GM23338 (cell line): ENCODE measurements at regions not wholly inside any gene's neighbourhood (a gene's known extent, or its start where the extent isn't known, plus 50 kb on each side); places are given as distances from the start of the nearest gene placed in this dataset.

Experiments used
- ATAC-seq: fragments of 200-7000 bp; cut with Tn5 transposase; 3 replicates; pipeline ENCODE4 v1.9.1; 2020
- DNase-seq: peaks from one replicate; pipeline ENCODE4 v3.0.0-alpha.2; 2015; ENCODE audit warnings: low spot score
- H2AFZ ChIP-seq: fragments of 200-600 bp; sonication (generic); 2 replicates; pipeline ENCODE4 v1.8.0; 2016; ENCODE audit warnings: antibody characterized with exemption, mild to moderate bottlenecking, moderate library complexity
- H3F3A ChIP-seq: fragments of 200-600 bp; sonication (generic); replicated peaks from 2 replicates; pipeline ENCODE4 v1.8.0; 2017; ENCODE audit warnings: antibody characterized with exemption, mixed run types, low read depth
- H3K27ac ChIP-seq: fragments of 200-600 bp; sonication (generic); 2 replicates; pipeline ENCODE4 v1.6.1; 2016; ENCODE audit warnings: low read depth
- H3K27me3 ChIP-seq: fragments of 200-600 bp; sonication (generic); 2 replicates; pipeline ENCODE4 v1.8.0; 2016; ENCODE audit warnings: mild to moderate bottlenecking, mixed run types, moderate library complexity; ENCODE audit not compliant: insufficient read depth
- H3K36me3 ChIP-seq: fragments of 200-600 bp; sonication (generic); 2 replicates; pipeline ENCODE4 v1.8.0; 2016; ENCODE audit warnings: mild to moderate bottlenecking; ENCODE audit not compliant: insufficient read depth
- H3K4me1 ChIP-seq: fragments of 200-600 bp; sonication (generic); 2 replicates; pipeline ENCODE4 v1.8.0; 2016; ENCODE audit warnings: mild to moderate bottlenecking, moderate library complexity; ENCODE audit not compliant: insufficient read depth
- H3K4me2 ChIP-seq: fragments of 200-600 bp; sonication (generic); 2 replicates; pipeline ENCODE4 v1.7.1; 2017; ENCODE audit warnings: mixed run types
- H3K4me3 ChIP-seq: fragments of 200-600 bp; sonication (generic); 2 replicates; pipeline ENCODE4 v1.6.1; 2016; ENCODE audit warnings: mixed run types
- H3K79me2 ChIP-seq: fragments of 200-600 bp; sonication (generic); replicated peaks from 2 replicates; pipeline ENCODE4 v1.8.0; 2017; ENCODE audit warnings: mild to moderate bottlenecking; ENCODE audit not compliant: insufficient read depth
- H3K9me2 ChIP-seq: fragments of 200-600 bp; sonication (generic); 2 replicates; pipeline ENCODE4 v1.8.0; 2017; ENCODE audit not compliant: insufficient read depth
- H4K20me1 ChIP-seq: fragments of 200-600 bp; sonication (generic); replicated peaks from 2 replicates; pipeline ENCODE4 v1.8.0; 2017; ENCODE audit warnings: mild to moderate bottlenecking; ENCODE audit not compliant: insufficient read depth
- H3K27ac Mint-ChIP-seq: 2 replicates; pipeline ENCODE4 v1.8.0; 2020; ENCODE audit warnings: inconsistent platforms, mild to moderate bottlenecking, moderate library complexity, mixed read lengths
- H3K27me3 Mint-ChIP-seq: 3 replicates; pipeline ENCODE4 v1.8.0; 2022; ENCODE audit warnings: low read depth, mild to moderate bottlenecking, moderate library complexity, mixed read lengths, inconsistent platforms; ENCODE audit not compliant: insufficient read depth, poor library complexity
- H3K36me3 Mint-ChIP-seq: 3 replicates; pipeline ENCODE4 v1.8.0; 2021; ENCODE audit warnings: low read depth, mild to moderate bottlenecking, inconsistent platforms, moderate library complexity, mixed read lengths
- H3K4me1 Mint-ChIP-seq: 3 replicates; pipeline ENCODE4 v1.8.0; 2020; ENCODE audit warnings: mild to moderate bottlenecking, inconsistent platforms, mixed read lengths
- H3K4me3 Mint-ChIP-seq: 3 replicates; pipeline ENCODE4 v1.8.0; 2021; ENCODE audit warnings: moderate library complexity, mild to moderate bottlenecking, inconsistent platforms, mixed read lengths
- H3K9me3 Mint-ChIP-seq: 3 replicates; pipeline ENCODE4 v1.8.0; 2020; ENCODE audit warnings: moderate library complexity, mild to moderate bottlenecking, inconsistent platforms, mixed read lengths
- NANOG ChIP-seq: IDR thresholded peaks from 2 replicates; pipeline ENCODE4 v1.6.1; 2016; ENCODE audit warnings: antibody characterized with exemption, borderline replicate concordance
- ZNF114 ChIP-seq: fragments of 250-450 bp; sonication (Bioruptor Pico); IDR thresholded peaks from 2 replicates; pipeline ENCODE4 v1.5.0; 2020; ENCODE audit warnings: mild to moderate bottlenecking, moderate library complexity
- TF ChIP-seq, protein P1 (sequence below): fragments of 250-450 bp; sonication (Bioruptor Pico); IDR thresholded peaks from 2 replicates; pipeline ENCODE4 v1.5.0; 2020; ENCODE audit warnings: mild to moderate bottlenecking, moderate library complexity
- TF ChIP-seq, protein P2 (sequence below), 2 experiments: fragments of 200-600 bp in 1 of 2; sonication (generic) in 1 of 2; conservative IDR thresholded peaks; 2 replicates each; pipeline versions ENCODE4 v1.5.1 to v1.6.1; 2016 to 2017; ENCODE audit warnings: antibody characterized with exemption in 2 of 2, low read depth in 2 of 2, mild to moderate bottlenecking in 2 of 2, moderate library complexity in 1 of 2

DNA sequence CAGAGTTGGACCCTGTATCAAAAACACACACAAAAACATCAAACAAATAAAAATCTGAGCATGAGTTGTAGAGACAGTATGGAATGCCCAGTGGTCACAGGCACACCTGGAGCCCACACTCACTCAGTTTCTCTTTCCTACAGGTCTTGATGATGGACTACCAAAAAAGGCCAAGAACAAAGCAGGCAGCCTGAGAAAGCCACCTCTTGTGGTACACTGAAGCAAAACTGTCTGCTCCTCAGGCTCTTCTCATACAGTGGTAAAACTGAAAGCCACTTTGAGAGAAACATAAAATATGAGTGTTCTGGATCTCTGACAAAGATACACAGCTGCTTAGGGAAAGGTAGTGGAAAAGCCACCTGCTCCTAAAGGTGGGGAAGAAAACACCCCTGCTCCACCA lies 1206.9 kb downstream of the FSTL5 start (continued):
- TF ChIP-seq, protein P1, sequence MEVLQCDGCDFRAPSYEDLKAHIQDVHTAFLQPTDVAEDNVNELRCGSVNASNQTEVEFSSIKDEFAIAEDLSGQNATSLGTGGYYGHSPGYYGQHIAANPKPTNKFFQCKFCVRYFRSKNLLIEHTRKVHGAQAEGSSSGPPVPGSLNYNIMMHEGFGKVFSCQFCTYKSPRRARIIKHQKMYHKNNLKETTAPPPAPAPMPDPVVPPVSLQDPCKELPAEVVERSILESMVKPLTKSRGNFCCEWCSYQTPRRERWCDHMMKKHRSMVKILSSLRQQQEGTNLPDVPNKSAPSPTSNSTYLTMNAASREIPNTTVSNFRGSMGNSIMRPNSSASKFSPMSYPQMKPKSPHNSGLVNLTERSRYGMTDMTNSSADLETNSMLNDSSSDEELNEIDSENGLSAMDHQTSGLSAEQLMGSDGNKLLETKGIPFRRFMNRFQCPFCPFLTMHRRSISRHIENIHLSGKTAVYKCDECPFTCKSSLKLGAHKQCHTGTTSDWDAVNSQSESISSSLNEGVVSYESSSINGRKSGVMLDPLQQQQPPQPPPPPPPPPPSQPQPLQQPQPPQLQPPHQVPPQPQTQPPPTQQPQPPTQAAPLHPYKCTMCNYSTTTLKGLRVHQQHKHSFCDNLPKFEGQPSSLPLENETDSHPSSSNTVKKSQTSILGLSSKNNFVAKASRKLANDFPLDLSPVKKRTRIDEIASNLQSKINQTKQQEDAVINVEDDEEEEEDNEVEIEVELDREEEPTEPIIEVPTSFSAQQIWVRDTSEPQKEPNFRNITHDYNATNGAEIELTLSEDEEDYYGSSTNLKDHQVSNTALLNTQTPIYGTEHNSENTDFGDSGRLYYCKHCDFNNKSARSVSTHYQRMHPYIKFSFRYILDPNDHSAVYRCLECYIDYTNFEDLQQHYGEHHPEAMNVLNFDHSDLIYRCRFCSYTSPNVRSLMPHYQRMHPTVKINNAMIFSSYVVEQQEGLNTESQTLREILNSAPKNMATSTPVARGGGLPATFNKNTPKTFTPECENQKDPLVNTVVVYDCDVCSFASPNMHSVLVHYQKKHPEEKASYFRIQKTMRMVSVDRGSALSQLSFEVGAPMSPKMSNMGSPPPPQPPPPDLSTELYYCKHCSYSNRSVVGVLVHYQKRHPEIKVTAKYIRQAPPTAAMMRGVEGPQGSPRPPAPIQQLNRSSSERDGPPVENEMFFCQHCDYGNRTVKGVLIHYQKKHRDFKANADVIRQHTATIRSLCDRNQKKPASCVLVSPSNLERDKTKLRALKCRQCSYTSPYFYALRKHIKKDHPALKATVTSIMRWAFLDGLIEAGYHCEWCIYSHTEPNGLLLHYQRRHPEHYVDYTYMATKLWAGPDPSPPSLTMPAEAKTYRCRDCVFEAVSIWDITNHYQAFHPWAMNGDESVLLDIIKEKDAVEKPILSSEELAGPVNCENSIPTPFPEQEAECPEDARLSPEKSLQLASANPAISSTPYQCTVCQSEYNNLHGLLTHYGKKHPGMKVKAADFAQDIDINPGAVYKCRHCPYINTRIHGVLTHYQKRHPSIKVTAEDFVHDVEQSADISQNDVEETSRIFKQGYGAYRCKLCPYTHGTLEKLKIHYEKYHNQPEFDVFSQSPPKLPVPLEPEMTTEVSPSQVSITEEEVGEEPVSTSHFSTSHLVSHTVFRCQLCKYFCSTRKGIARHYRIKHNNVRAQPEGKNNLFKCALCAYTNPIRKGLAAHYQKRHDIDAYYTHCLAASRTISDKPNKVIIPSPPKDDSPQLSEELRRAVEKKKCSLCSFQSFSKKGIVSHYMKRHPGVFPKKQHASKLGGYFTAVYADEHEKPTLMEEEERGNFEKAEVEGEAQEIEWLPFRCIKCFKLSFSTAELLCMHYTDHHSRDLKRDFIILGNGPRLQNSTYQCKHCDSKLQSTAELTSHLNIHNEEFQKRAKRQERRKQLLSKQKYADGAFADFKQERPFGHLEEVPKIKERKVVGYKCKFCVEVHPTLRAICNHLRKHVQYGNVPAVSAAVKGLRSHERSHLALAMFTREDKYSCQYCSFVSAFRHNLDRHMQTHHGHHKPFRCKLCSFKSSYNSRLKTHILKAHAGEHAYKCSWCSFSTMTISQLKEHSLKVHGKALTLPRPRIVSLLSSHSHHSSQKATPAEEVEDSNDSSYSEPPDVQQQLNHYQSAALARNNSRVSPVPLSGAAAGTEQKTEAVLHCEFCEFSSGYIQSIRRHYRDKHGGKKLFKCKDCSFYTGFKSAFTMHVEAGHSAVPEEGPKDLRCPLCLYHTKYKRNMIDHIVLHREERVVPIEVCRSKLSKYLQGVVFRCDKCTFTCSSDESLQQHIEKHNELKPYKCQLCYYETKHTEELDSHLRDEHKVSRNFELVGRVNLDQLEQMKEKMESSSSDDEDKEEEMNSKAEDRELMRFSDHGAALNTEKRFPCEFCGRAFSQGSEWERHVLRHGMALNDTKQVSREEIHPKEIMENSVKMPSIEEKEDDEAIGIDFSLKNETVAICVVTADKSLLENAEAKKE (CRISPR knock-in tag), result no peak

DNA sequence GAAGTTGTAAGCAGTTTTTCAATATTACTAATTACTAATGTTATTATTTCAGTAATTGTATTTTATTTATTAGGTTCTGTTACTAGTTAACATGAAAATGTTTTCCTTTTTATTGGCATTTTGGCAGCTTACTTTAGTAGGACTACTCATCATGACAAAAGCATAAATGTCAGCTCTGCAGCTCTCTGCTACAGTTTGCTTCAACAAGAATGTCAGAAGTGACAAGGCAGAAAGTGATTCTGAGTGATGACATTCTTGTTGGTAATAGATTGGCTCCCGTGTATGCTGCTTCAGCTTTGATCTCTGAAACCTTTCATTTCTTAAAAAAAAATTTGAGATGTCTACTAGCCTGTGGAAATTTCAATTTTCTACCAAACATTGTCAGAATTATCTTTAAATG lies 1193.9 kb downstream of the FSTL5 start:
- no peak overlapping the region for H3K4me3 Mint-ChIP-seq
- H4K20me1 ChIP-seq, result no peaks in the 10 kb centered on the region
- H3K27ac Mint-ChIP-seq, result peak overlapping the region; percentile 78; the same call in 1 of the 2 replicates
- no peak overlapping the region for H3K4me3 ChIP-seq
- H3K27ac ChIP-seq, result no peak overlapping the region
- peaks cover 1% of the 10 kb centered on the region for H3K27me3 Mint-ChIP-seq
- no peaks in the 10 kb centered on the region for H3K36me3 ChIP-seq
- DNase-seq (peak; percentile 18), ATAC-seq (no peak)
- no peaks in the 10 kb centered on the region for H3K36me3 Mint-ChIP-seq
- no peaks in the 10 kb centered on the region for H3K9me2 ChIP-seq
- H3F3A ChIP-seq, result no peaks in the 10 kb centered on the region
- H3K9me3 Mint-ChIP-seq, result no peaks in the 10 kb centered on the region
- no peaks in the 10 kb centered on the region for H3K4me1 Mint-ChIP-seq
- no peaks in the 10 kb centered on the region for H3K4me1 ChIP-seq
- TF ChIP-seq, protein P2, sequence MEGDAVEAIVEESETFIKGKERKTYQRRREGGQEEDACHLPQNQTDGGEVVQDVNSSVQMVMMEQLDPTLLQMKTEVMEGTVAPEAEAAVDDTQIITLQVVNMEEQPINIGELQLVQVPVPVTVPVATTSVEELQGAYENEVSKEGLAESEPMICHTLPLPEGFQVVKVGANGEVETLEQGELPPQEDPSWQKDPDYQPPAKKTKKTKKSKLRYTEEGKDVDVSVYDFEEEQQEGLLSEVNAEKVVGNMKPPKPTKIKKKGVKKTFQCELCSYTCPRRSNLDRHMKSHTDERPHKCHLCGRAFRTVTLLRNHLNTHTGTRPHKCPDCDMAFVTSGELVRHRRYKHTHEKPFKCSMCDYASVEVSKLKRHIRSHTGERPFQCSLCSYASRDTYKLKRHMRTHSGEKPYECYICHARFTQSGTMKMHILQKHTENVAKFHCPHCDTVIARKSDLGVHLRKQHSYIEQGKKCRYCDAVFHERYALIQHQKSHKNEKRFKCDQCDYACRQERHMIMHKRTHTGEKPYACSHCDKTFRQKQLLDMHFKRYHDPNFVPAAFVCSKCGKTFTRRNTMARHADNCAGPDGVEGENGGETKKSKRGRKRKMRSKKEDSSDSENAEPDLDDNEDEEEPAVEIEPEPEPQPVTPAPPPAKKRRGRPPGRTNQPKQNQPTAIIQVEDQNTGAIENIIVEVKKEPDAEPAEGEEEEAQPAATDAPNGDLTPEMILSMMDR (conservative IDR thresholded peaks at IDR 0.05; ENCODE audit: low read depth in 2 of 2), result no peak
- TF ChIP-seq ZNF114 (CRISPR knock-in tag) (no peak), NANOG (no peak)
- H3K79me2 ChIP-seq, result no peaks in the 10 kb centered on the region
- no peaks in the 10 kb centered on the region for H3K27me3 ChIP-seq
- H2AFZ ChIP-seq, result no peak overlapping the region
- no peak overlapping the region for H3K4me2 ChIP-seq
